Left cardiac atrium (tissue), 4 donors: ENCODE measurements at regions not wholly inside any gene's neighbourhood (a gene's known extent, or its start where the extent isn't known, plus 50 kb on each side); places are given as distances from the start of the nearest gene placed in this dataset.
A peak's percentile ranks its signal among the peaks of the same experiment; 100 is the strongest.
"Not testable (repeated sequence)": the region's sequence is repeated elsewhere in the genome, so short reads cannot be mapped to it uniquely, and the experiment has no call there.

Experiments used
- ATAC-seq, 2 donors: fragments of 200-7000 bp; cut with Tn5 transposase; one replicate each; pipeline ENCODE4 v1.9.1; 2020; ENCODE audit warnings: mild to moderate bottlenecking in 2 of 2, moderate library complexity in 2 of 2
- DNase-seq: peaks from one replicate; pipeline ENCODE4 v3.0.0-alpha.2; 2020
- intact Hi-C, 2 donors: fragments of 100-400 bp; cut with DNase I; formaldehyde crosslinking; loops; one replicate each; pipeline versions ENCODE4 v1.14.1 to v1.15.1; 2022 to 2023
- donor health status: DM: no; HTN: yes; CAD: no.
- donor health status: DM: no; HTN: yes; CAD: no; lungs with severe emphysema.
- donor health status: DM: yes; HTN: yes; CAD: no.
- donor health status: Dilated cardiomyopathy.

GRCh38 chr4:164215113-164215741, 538.7 kb upstream of the SMIM31 start:
- DNase-seq, result no peak
- no peak for ATAC-seq
- intact Hi-C loops, result no loop called here

- no peak for ATAC-seq
- intact Hi-C loops, result no loop called here
- no peak for DNase-seq
Observed at GRCh38 chr4:164221631-164222030, 532.3 kb upstream of the SMIM31 start.

- no peak for DNase-seq
- ATAC-seq, result no peak
- intact Hi-C loops, result no loop called here
Observed at GRCh38 chr4:164224871-164225270, 529.1 kb upstream of the SMIM31 start.

- DNase-seq (no peak), ATAC-seq (no peak)
- intact Hi-C loops, result no loop called here
Observed at GRCh38 chr4:164229255-164229654, 524.7 kb upstream of the SMIM31 start.

GRCh38 chr4:164239433-164239832, 514.5 kb upstream of the SMIM31 start:
- no peak for ATAC-seq
- intact Hi-C loops, result no loop called here
- no peak for DNase-seq

- intact Hi-C loops, result no loop called here
- DNase-seq (no peak), ATAC-seq (no peak)
Observed at GRCh38 chr4:164239976-164240375, 514.0 kb upstream of the SMIM31 start.

GRCh38 chr4:164251257-164251656, 502.7 kb upstream of the SMIM31 start:
- intact Hi-C loops, result no loop called here
- ATAC-seq, result no peak
- DNase-seq, result no peak

- ATAC-seq, result no peak
- DNase-seq, result no peak
- intact Hi-C loops, result no loop called here
Observed at GRCh38 chr4:164252286-164252685, 501.6 kb upstream of the SMIM31 start.

GRCh38 chr4:164261831-164262230, 492.1 kb upstream of the SMIM31 start:
- ATAC-seq (no peak), DNase-seq (no peak)
- intact Hi-C loops, result no loop called here

GRCh38 chr4:164262508-164262907, 491.4 kb upstream of the SMIM31 start:
- intact Hi-C loops, ATAC-seq, DNase-seq: not testable (repeated sequence)

- DNase-seq, intact Hi-C loops, ATAC-seq: not testable (repeated sequence)
Observed at GRCh38 chr4:164277414-164277813, 476.5 kb upstream of the SMIM31 start.

- ATAC-seq (no peak), DNase-seq (no peak)
- intact Hi-C loops, result no loop called here
Observed at GRCh38 chr4:164287173-164287572, 466.8 kb upstream of the SMIM31 start.

GRCh38 chr4:164288578-164288977, 465.4 kb upstream of the SMIM31 start:
- DNase-seq, result no peak
- intact Hi-C loops, result no loop called here
- no peak for ATAC-seq

GRCh38 chr4:164293203-164293602, 460.7 kb upstream of the SMIM31 start:
- intact Hi-C loops, result no loop called here
- DNase-seq (no peak), ATAC-seq (no peak)

- ATAC-seq (no peak), DNase-seq (no peak)
- intact Hi-C loops, result no loop called here
Observed at GRCh38 chr4:164293743-164294142, 460.2 kb upstream of the SMIM31 start.

GRCh38 chr4:164301430-164301829, 452.5 kb upstream of the SMIM31 start:
- intact Hi-C loops, result no loop called here
- no peak for ATAC-seq
- no peak for DNase-seq

- intact Hi-C loops, result no loop called here
- peak in 1 of 2 donors; percentile 41 for ATAC-seq
- DNase-seq, result no peak
Observed at GRCh38 chr4:164304101-164304639, 449.8 kb upstream of the SMIM31 start.

- no peak for ATAC-seq
- DNase-seq, result no peak
- intact Hi-C loops, result no loop called here
Observed at GRCh38 chr4:164304861-164305260, 449.1 kb upstream of the SMIM31 start.

- no peak for ATAC-seq
- intact Hi-C loops, result no loop called here
- DNase-seq, result no peak
Observed at GRCh38 chr4:164307262-164307661, 446.7 kb upstream of the SMIM31 start.

- intact Hi-C loops, result no loop called here
- ATAC-seq (no peak), DNase-seq (no peak)
Observed at GRCh38 chr4:164312671-164313070, 441.3 kb upstream of the SMIM31 start.

GRCh38 chr4:164313853-164314252, 440.1 kb upstream of the SMIM31 start:
- ATAC-seq (no peak), DNase-seq (no peak)
- intact Hi-C loops, result no loop called here
